ENCODE measurements at regions not wholly inside any gene's neighbourhood (a gene's known extent, or its start where the extent isn't known, plus 50 kb on each side); places are given as distances from the start of the nearest gene placed in this dataset.
"Not testable (repeated sequence)": the region's sequence is repeated elsewhere in the genome, so short reads cannot be mapped to it uniquely, and the experiment has no call there.

DNA sequence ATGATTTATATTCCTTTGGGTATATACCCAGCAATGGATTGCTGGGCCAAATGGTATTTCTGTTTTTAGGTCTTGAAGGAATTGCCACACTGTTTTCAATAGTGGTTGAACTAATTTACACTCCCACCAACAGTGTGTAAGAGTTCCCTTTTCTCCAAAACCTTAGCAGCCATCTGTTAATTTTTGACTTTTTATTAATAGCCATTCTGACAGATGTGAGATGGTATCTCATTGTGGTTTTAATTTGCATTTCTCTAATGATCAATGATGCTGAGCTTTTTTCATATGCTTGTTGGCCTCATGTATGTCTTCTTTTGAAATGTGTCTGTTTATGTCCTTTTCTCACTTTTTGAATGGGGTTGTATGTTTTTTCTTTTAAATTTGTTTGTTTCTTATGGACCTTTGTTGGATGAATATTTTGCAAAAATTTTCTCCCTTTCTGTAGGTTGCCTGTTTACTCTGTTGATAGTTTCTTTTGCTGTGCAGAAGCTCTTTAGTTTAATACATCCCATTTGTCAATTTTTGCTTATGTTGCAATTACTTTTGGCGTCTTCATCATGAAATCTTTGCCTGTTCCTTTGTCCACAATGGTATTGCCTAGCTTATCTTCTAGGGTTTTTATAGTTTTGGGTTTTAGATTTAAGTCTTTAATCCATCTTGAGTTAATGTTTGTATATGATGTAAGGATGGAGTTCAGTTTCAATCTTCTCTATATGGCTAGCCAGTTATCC lies 119.7 kb upstream of the XIRP2 start:
- no peak overlapping the region for H3K9ac ChIP-seq (ENCODE audit: low read depth, low read length)
- no peak overlapping the region for H3K56ac ChIP-seq (ENCODE audit: extremely low read depth, insufficient read depth, low read length)
- no peak overlapping the region for H4K5ac ChIP-seq (ENCODE audit: low read depth, low read length)
- H3K9me3 ChIP-seq (ENCODE audit: control insufficient read depth, insufficient read depth, low read length): no peaks in the 10 kb centered on the region
- H3K14ac ChIP-seq (replicated peaks; ENCODE audit: low read depth, low read length): no peak overlapping the region
- H3K4me1 ChIP-seq (ENCODE audit: control insufficient read depth, insufficient read depth, low read length): no peaks in the 10 kb centered on the region
- no peaks in the 10 kb centered on the region for H3K9me1 ChIP-seq (ENCODE audit: insufficient read depth, low read length)
- no peaks in the 10 kb centered on the region for H4K20me1 ChIP-seq (ENCODE audit: insufficient read depth, low read length)
- no peak overlapping the region for H2BK120ac ChIP-seq (ENCODE audit: low read depth, low read length)
- POLR2A ChIA-PET (ENCODE audit: unreplicated experiment): no interaction called here
- H4K8ac ChIP-seq (ENCODE audit: low read depth in 2 of 2, low read length in 2 of 2): no peak overlapping the region
- H2BK5ac ChIP-seq (ENCODE audit: low read depth, low read length, poor library complexity, severe bottlenecking): no peak overlapping the region
- intact Hi-C loops (cut with micrococcal nuclease) (no loop called here), in situ Hi-C loops (cut with MboI; ENCODE audit: low sequenced_read_pairs) (no loop called here), dilution Hi-C loops (cut with HindIII; ENCODE audit: low sequenced_read_pairs, unreplicated experiment) (no loop called here)
- no peak overlapping the region for H3K4ac ChIP-seq (ENCODE audit: low read depth, low read length)
- CTCF ChIA-PET: no interaction called here
- H2AFZ ChIP-seq (replicated peaks; ENCODE audit: low read length, poor library complexity): no peak overlapping the region
- H3K36me3 ChIP-seq (ENCODE audit: control insufficient read depth, insufficient read depth, low read length): no peaks in the 10 kb centered on the region
- H2BK20ac ChIP-seq (ENCODE audit: low read depth, low read length): no peak overlapping the region
- H4K91ac ChIP-seq (ENCODE audit: insufficient read depth, low read depth, low read length): no peak overlapping the region
- no peak overlapping the region for H3K18ac ChIP-seq (ENCODE audit: low read depth, low read length)
- DNase-seq (no peak), ATAC-seq (ENCODE audit: low read depth) (no peak)
- no CpG with 5 or more reads among the region's 1 CpG for WGBS, 2 experiments (ENCODE audit: extremely low coverage in 2 of 2, insufficient read length in 1 of 2)
- TF ChIP-seq MAFK (IDR thresholded peaks at IDR 0.05; ENCODE audit: low read depth, low read length) (peak; percentile 77), SMC3 (IDR thresholded peaks at IDR 0.05; ENCODE audit: low read depth, low read length) (no peak)
- H3K27me3 ChIP-seq (ENCODE audit: control insufficient read depth, insufficient read depth, low read length): no peaks in the 10 kb centered on the region
- H2AK5ac ChIP-seq (ENCODE audit: low read depth, low read length): no peak overlapping the region
- H2AK9ac ChIP-seq (replicated peaks; ENCODE audit: low read depth, low read length, poor library complexity): no peak overlapping the region
- H3K27ac ChIP-seq (ENCODE audit: insufficient read depth, low read length): no peak overlapping the region
- BruUV-seq (replicated peaks): no TSS peak
- H3K79me1 ChIP-seq (ENCODE audit: low read depth in 1 of 2, low read length in 2 of 2): no peaks in the 10 kb centered on the region
- H3K4me3 ChIP-seq (ENCODE audit: insufficient read depth, low read depth, low read length): no peak overlapping the region
- H3K4me2 ChIP-seq (ENCODE audit: low read depth, low read length): no peak overlapping the region
- no peak overlapping the region for H3K23ac ChIP-seq (ENCODE audit: low read depth, low read length)
- no peak overlapping the region for H2BK15ac ChIP-seq (ENCODE audit: low read depth, low read length)

DNA sequence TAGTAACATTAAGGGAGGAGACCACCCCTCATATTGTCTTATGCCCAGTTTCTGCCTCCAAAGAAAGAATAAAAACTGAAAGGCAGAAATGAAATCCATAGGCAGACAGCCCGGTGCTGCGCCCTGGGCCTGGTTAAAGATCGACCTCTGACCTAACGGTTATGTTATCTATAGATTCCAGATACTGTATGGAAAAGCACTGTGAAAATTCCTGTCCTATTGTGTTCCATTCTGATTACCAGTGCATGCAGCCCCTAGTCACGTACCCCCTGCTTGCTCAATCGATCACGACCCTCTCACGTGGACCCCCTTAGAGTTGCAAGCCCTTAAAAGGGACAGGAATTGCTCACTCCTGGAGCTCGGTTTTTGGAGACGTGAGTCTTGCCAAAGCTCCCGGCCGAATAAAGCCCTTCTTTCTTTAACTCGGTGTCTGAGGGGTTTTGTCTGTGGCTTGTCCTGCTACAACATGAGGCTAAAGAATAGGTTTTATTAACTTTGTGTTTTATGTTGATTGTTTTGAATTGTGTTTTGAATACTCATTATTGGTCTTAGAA lies 121.4 kb upstream of the XIRP2 start:
- H2BK15ac ChIP-seq (ENCODE audit: low read depth, low read length); dilution Hi-C loops (cut with HindIII; ENCODE audit: low sequenced_read_pairs, unreplicated experiment); H3K14ac ChIP-seq (replicated peaks; ENCODE audit: low read depth, low read length); intact Hi-C loops (cut with micrococcal nuclease); H3K9me3 ChIP-seq (ENCODE audit: control insufficient read depth, insufficient read depth, low read length); H3K4me2 ChIP-seq (ENCODE audit: low read depth, low read length); BruUV-seq (replicated peaks); H2BK20ac ChIP-seq (ENCODE audit: low read depth, low read length); H4K5ac ChIP-seq (ENCODE audit: low read depth, low read length); H3K4me1 ChIP-seq (ENCODE audit: control insufficient read depth, insufficient read depth, low read length); H3K9me1 ChIP-seq (ENCODE audit: insufficient read depth, low read length); H3K56ac ChIP-seq (ENCODE audit: extremely low read depth, insufficient read depth, low read length); H4K20me1 ChIP-seq (ENCODE audit: insufficient read depth, low read length); H3K36me3 ChIP-seq (ENCODE audit: control insufficient read depth, insufficient read depth, low read length); H3K27me3 ChIP-seq (ENCODE audit: control insufficient read depth, insufficient read depth, low read length); H3K27ac ChIP-seq (ENCODE audit: insufficient read depth, low read length); in situ Hi-C loops (cut with MboI; ENCODE audit: low sequenced_read_pairs); H3K4ac ChIP-seq (ENCODE audit: low read depth, low read length); POLR2A ChIA-PET (ENCODE audit: unreplicated experiment); H2BK5ac ChIP-seq (ENCODE audit: low read depth, low read length, poor library complexity, severe bottlenecking); H2AK9ac ChIP-seq (replicated peaks; ENCODE audit: low read depth, low read length, poor library complexity); H3K4me3 ChIP-seq (ENCODE audit: insufficient read depth, low read depth, low read length); H4K8ac ChIP-seq (ENCODE audit: low read depth in 2 of 2, low read length in 2 of 2); H3K18ac ChIP-seq (ENCODE audit: low read depth, low read length); CTCF ChIA-PET; H2AFZ ChIP-seq (replicated peaks; ENCODE audit: low read length, poor library complexity); H2AK5ac ChIP-seq (ENCODE audit: low read depth, low read length); H2BK120ac ChIP-seq (ENCODE audit: low read depth, low read length); H4K91ac ChIP-seq (ENCODE audit: insufficient read depth, low read depth, low read length); H3K79me1 ChIP-seq (ENCODE audit: low read depth in 1 of 2, low read length in 2 of 2); H3K9ac ChIP-seq (ENCODE audit: low read depth, low read length); DNase-seq; H3K23ac ChIP-seq (ENCODE audit: low read depth, low read length); ATAC-seq (ENCODE audit: low read depth): not testable (repeated sequence)
- 100% methylated on average over 1 of the region's 13 CpGs; no CpG with 5 or more reads in 1 of the 2 experiments for WGBS, 2 experiments (ENCODE audit: extremely low coverage in 2 of 2, insufficient read length in 1 of 2)
